ENCODE measurements at regions not wholly inside any gene's neighbourhood (a gene's known extent, or its start where the extent isn't known, plus 50 kb on each side); places are given as distances from the start of the nearest gene placed in this dataset.

DNA sequence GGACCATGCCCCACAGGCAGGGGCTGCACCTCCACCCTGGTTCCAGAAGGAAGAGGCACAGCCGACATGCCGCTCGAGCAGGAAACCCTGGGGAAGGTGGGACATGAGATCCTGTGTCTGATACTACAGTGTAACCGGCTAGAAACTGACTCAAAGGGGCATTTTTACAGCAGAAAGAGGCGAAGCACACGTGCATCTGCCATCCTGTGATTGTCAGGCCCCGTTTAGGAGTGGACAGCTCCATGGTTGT lies 62.7 kb downstream of the SIK1 start:
- no peak for DNase-seq (ENCODE audit: low spot score)

- no peak for DNase-seq (ENCODE audit: low spot score)
These were observed 63.2 kb downstream of the SIK1 start for GRCh38 chr21:43363506-43364260.

- no peak for DNase-seq (ENCODE audit: low spot score)
These were observed 64.0 kb downstream of the SIK1 start for GRCh38 chr21:43362915-43363314.

- peak; percentile 84 for DNase-seq (ENCODE audit: low spot score)
These were observed 64.6 kb downstream of the SIK1 start for GRCh38 chr21:43362321-43362791.

DNA sequence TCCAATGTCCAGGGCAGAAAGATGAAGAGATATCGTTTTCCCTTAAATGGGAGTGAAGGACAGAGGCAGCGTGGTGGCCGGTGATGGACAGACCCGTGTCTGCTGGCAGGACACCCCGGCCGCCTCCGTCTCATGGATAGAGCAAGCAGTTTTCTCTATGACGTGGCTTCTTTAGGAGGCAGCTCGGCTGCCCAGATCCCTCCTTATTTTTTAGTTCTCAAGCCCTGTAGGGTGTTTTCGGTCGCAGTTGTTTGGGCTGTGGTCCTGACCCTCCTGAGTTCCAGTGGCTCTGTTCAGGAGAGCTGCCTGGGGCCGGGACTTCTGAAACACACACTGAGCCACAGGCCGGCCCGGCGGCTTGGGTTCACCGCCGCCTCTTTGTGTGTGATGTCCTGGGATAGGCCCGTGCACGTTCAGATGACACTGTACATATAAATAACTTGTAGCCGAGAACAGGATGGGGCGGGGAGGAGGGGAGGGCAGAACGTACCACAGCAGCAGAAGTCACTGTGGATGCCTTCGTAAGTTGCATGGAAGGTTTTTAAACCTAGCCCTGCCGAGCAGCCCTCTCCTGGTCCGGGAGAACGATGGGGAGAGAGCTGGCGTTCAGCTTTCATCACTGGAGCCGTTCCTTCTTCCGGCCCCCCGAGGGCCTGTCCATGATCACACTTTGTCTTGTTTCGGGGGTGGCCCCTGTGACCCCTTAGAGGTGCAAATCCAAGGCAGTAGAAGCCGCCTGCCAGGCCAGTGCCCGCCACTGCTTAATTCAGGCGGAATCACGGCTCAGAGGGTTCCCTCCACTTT lies 65.2 kb downstream of the SIK1 start:
- peak; percentile 83 for DNase-seq (ENCODE audit: low spot score)

GRCh38 chr21:43361127-43361492 lies 65.8 kb downstream of the SIK1 start:
- peak; percentile 66 for DNase-seq (ENCODE audit: low spot score)

GRCh38 chr21:43360441-43361126 lies 66.3 kb downstream of the SIK1 start:
- DNase-seq (ENCODE audit: low spot score) = no peak

DNA sequence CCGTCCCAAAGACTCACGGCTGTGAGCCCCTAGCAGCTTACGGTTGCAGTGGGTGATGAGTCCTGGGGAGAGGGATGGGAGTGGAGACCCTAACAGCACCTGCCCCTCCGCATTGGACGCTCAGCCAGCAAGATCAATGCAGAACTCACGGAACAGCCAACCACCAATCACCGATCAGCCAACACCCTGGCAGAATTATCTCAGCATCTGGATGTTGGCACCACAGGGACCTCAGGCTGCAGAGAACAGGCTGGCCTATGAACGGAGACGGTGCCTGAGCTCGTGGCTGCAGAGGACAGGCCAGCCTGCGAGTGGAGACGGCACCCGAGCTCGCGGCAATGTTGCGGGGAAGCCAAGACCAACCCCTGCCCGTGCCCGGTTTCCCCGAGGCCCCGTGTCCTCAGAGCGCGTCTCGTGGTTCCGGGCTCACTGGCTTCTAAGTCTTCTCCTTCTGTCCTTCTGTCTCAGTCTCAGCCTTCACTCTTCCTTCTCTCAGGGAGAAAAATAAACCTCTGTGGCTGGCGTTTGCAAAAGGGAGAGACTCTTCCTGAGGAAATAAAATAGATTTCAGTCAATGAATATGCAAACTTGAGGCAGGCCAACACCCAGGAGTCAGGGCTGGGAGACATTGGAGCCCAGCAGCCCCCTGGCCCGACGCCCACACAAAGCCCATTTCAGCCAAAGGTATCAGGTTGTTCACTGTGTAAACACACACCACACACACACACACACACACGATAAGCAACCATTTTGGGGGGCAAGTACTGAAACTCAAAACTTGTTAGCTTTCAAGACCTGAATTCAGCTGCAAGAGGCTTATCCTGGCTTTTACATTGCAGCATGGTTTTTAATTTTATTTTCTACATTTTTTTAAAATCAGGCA lies 67.8 kb downstream of the SIK1 start:
- no peak for DNase-seq (ENCODE audit: low spot score)

DNA sequence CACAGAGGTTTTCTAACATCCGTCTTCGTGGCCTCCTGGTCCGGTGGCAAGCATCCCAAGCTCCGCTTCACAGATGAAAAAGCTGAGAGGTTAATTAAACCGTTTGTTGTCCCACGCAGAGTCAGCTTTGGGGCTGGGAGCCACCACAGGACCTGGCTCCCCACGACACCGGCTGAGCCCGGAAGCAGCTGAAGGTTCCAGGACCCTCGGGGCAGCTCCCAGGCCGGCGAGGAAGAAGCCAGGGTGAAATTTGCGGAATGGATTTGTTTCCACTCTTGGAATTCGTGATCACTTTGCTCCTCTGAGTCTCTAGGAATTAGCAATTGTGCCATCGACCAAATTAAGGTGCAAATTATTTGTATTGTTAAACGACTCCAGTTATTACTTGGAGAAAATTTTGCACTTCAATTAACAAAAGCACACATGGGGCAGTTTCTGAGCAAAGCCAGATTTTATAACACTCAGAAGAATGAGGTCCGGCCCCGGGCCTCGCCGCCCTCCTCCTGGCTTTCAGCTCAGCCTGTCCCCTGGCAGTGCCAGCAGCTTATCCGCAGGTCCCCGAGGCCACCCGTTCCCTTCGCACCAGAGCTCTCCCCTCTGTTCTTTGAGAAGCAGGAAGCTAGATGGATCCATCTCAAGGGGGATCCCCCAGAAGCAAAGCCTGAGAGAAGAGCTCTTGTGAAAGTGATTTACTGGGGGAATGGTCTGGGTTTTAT lies 69.1 kb downstream of the SIK1 start:
- no peak for DNase-seq (ENCODE audit: low spot score)

- no peak for DNase-seq (ENCODE audit: low spot score)
These were observed 71.0 kb downstream of the SIK1 start for GRCh38 chr21:43355925-43356289.

- DNase-seq (ENCODE audit: low spot score) = no peak
These were observed 71.5 kb downstream of the SIK1 start for GRCh38 chr21:43355266-43355924.

DNA sequence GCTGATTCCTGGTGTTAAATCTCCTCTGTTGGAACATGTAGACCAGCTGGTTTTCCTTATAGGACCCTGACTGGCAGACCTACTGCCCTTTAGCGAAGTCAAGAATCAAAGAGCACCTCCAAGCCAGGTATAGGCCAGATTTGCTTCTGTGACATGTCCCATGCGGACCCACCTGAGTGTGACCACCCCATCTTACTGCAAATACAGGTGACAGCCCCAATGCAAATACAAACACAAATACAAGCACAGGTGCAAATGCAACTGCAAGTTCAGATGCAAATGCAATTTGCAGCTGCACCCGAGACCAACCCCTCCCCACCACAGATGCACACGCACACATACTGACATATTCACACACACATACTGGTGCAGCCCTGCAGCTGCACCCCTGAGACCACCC lies 72.3 kb downstream of the SIK1 start:
- DNase-seq (ENCODE audit: low spot score) = no peak

DNA sequence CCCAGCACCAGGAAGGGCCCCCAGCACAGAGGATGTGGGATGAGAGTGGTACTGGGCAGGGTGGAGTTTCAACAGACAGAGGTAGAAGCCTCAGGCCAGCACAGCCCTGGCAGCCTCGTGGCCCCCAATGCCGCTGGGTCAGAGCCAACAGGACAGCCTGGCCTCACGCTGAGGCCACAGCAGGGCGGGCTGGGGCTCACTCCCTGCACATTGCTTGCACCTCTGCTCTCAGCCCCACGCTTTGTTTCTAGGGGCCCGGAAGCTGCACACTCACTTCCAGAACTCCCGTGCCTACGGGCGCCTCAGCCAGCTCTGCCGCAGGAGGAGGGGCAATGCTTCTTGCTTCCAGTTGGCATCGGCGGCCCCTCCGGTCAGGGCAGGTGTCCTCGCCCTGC lies 72.9 kb downstream of the SIK1 start:
- no peak for DNase-seq (ENCODE audit: low spot score)

GRCh38 chr21:43353282-43354025 lies 73.5 kb downstream of the SIK1 start:
- DNase-seq (ENCODE audit: low spot score) = no peak

DNA sequence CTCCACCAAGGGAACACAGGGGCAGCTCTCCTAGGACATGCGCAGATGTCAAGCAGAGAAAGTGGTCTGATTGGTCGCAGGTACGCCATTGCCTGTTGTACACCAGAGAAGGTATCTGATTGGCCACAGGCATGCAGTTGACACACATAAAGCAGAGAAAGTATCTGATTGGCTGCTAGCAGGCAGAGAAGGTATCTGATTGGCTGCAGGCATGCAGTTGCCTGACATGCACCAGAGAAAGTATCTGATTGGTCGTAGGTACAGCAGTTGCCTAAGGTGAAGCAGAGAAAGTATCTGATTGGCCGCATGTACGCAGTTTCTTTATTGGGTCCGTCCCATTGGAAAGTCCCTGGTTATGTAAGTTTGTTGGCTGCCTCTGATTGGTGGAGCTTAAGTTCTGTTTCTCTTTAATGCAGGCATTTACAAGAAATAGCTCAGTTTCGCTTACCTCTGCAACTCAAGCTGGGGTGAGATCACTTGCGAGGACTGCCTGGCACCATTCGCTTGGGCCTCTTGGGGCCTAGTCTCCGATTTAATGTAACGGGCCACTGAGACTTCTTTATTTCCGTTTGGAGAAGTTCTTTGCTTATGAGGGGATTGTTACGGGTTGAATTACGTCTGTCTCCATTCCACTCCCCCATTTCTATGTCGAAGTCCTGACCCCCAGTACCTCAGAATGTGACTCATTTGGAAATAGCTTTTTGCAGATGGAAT lies 74.2 kb downstream of the SIK1 start:
- peak; percentile 51 for DNase-seq (ENCODE audit: low spot score)

DNA sequence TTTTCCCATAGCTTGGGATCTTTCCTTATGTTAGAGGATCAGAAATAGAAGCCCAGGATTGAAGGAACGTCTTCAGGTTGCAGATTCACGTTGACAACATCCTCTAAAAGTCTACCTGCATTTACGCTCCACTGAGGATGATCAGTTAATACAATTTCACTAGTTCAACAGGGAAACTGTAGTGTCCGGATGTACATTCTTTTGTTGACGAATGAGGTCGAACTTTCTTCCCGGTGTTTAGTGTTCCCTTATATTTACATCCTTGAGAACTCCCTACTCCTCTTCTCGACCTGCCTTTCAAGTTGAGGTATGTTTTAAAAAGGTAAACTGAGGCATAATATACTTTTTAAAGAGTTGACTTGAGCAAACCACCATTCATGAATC lies 74.8 kb downstream of the SIK1 start:
- DNase-seq (ENCODE audit: low spot score) = no peak

- DNase-seq (ENCODE audit: low spot score) = no peak
These were observed 75.3 kb downstream of the SIK1 start for GRCh38 chr21:43351501-43352153.

GRCh38 chr21:43349644-43350043 lies 77.3 kb downstream of the SIK1 start:
- no peak for DNase-seq (ENCODE audit: low spot score)

- no peak for DNase-seq (ENCODE audit: low spot score)
These were observed 78.1 kb downstream of the SIK1 start for GRCh38 chr21:43348801-43349261.
